ENCODE measurements at regions not wholly inside any gene's neighbourhood (a gene's known extent, or its start where the extent isn't known, plus 50 kb on each side); places are given as distances from the start of the nearest gene placed in this dataset.

DNA sequence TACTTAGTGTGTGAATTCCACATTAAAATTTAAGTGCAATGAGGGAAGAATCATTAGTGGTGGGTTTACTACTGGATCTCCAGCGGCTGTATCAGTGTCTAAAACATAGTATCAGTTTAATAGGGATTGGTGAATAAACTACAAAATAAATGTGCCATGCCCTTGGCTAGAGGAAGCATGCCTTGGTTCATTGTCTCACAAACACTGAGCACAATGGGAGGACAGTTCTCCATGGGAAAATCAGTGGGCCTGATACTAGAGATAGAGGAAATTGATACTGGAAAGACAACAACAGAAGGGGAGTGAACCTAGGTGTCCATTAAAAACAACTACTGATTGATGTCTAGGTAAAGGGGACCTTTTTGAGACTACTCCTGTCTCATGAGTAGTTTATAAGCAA is 971.6 kb downstream of the SUCLG1 start:
- TF ChIP-seq, protein P1, sequence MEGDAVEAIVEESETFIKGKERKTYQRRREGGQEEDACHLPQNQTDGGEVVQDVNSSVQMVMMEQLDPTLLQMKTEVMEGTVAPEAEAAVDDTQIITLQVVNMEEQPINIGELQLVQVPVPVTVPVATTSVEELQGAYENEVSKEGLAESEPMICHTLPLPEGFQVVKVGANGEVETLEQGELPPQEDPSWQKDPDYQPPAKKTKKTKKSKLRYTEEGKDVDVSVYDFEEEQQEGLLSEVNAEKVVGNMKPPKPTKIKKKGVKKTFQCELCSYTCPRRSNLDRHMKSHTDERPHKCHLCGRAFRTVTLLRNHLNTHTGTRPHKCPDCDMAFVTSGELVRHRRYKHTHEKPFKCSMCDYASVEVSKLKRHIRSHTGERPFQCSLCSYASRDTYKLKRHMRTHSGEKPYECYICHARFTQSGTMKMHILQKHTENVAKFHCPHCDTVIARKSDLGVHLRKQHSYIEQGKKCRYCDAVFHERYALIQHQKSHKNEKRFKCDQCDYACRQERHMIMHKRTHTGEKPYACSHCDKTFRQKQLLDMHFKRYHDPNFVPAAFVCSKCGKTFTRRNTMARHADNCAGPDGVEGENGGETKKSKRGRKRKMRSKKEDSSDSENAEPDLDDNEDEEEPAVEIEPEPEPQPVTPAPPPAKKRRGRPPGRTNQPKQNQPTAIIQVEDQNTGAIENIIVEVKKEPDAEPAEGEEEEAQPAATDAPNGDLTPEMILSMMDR (IDR thresholded peaks at IDR 0.05; ENCODE audit: low read depth, low read length, poor library complexity, severe bottlenecking) = no peak
- no peak for TF ChIP-seq EZH2phosphoT487 (IDR thresholded peaks at IDR 0.05; ENCODE audit: borderline replicate concordance, low read length)

Data from DOHH2 (cell line).